Prostate gland (tissue), 2 donors: ENCODE measurements at regions not wholly inside any gene's neighbourhood (a gene's known extent, or its start where the extent isn't known, plus 50 kb on each side); places are given as distances from the start of the nearest gene placed in this dataset.

Experiments
- DNase-seq: peaks from one replicate; pipeline ENCODE4 v3.0.0-alpha.2; 2019; ENCODE audit warnings: low spot score
- H3K27ac ChIP-seq, 2 donors: fragments of 200-600 bp; sonication (generic); 2 replicates each; pipeline ENCODE4 v1.5.1; 2017 to 2019
- H3K27me3 ChIP-seq: fragments of 200-600 bp; sonication (generic); replicated peaks from 2 replicates; pipeline ENCODE4 v1.5.1; 2019; ENCODE audit not compliant: insufficient read depth
- H3K36me3 ChIP-seq, 2 donors: fragments of 200-600 bp; sonication (generic); 1 replicate in 1 of 2; 2 replicates in 1 of 2; pipeline versions ENCODE4 v1.5.1 to v1.8.1; 2017 to 2019
- H3K4me1 ChIP-seq: fragments of 200-600 bp; sonication (generic); replicated peaks from 2 replicates; pipeline ENCODE4 v1.5.1; 2019
- H3K4me3 ChIP-seq, 2 donors: fragments of 200-600 bp; sonication (generic); 2 replicates each; pipeline ENCODE4 v1.5.1; 2017 to 2019
- H3K9me3 ChIP-seq: fragments of 200-600 bp; sonication (generic); 2 replicates; pipeline ENCODE4 v1.5.1; 2017
- POLR2A ChIP-seq: fragments of 450-650 bp; IDR thresholded peaks from one replicate; pipeline ENCODE4 v1.6.1; 2016; ENCODE audit warnings: antibody characterized with exemption, mild to moderate bottlenecking
- POLR2AphosphoS5 ChIP-seq: sonication (generic); formaldehyde crosslinking; IDR thresholded peaks from one replicate; pipeline ENCODE4 v1.6.1; 2017; ENCODE audit warnings: antibody characterized with exemption
- WGBS: methylation state at CpG from one replicate; pipeline ENCODE4 v1.1.5; 2018; 5-methylcytosine and 5-hydroxymethylcytosine counted together
- intact Hi-C: fragments of 100-400 bp; cut with DNase I; formaldehyde crosslinking; loops from one replicate; pipeline ENCODE4 v1.14.2; 2022
- TF ChIP-seq, protein P1 (sequence below), 4 experiments: fragments of 200-600 bp in 2 of 4; fragments of 450-650 bp in 2 of 4; sonication (generic) in 2 of 4; IDR thresholded peaks; 1 replicate in 3 of 4; 2 replicates in 1 of 4; pipeline ENCODE4 v1.5.1; 2016 to 2019; ENCODE audit warnings: antibody characterized with exemption in 4 of 4, mild to moderate bottlenecking in 2 of 4, moderate library complexity in 2 of 4

GRCh38 chr2:198494931-198495330 is 690.5 kb downstream of the PLCL1 start:
- Histone ChIP-seq H3K9me3 (no peaks in the 10 kb centered on the region), H3K4me1 (no peaks in the 10 kb centered on the region), H3K4me3 (no peak overlapping the region), H3K27ac (no peak overlapping the region), H3K27me3 (no peaks in the 10 kb centered on the region), H3K36me3 (no peaks in the 10 kb centered on the region)
- intact Hi-C loops, result no loop called here
- 68% methylated on average over 1 of the region's 1 CpG for WGBS
- no peak for TF ChIP-seq POLR2AphosphoS5
- no peak for TF ChIP-seq POLR2A
- TF ChIP-seq, protein P1, sequence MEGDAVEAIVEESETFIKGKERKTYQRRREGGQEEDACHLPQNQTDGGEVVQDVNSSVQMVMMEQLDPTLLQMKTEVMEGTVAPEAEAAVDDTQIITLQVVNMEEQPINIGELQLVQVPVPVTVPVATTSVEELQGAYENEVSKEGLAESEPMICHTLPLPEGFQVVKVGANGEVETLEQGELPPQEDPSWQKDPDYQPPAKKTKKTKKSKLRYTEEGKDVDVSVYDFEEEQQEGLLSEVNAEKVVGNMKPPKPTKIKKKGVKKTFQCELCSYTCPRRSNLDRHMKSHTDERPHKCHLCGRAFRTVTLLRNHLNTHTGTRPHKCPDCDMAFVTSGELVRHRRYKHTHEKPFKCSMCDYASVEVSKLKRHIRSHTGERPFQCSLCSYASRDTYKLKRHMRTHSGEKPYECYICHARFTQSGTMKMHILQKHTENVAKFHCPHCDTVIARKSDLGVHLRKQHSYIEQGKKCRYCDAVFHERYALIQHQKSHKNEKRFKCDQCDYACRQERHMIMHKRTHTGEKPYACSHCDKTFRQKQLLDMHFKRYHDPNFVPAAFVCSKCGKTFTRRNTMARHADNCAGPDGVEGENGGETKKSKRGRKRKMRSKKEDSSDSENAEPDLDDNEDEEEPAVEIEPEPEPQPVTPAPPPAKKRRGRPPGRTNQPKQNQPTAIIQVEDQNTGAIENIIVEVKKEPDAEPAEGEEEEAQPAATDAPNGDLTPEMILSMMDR (IDR thresholded peaks at IDR 0.05), result no peak
- no peak for DNase-seq

GRCh38 chr2:198490748-198491147 is 686.4 kb downstream of the PLCL1 start:
- no peak for DNase-seq
- intact Hi-C loops, result no loop called here
- WGBS, result 60% methylated on average over 2 of the region's 2 CpGs
- TF ChIP-seq, protein P1 (IDR thresholded peaks at IDR 0.05), result no peak
- TF ChIP-seq POLR2AphosphoS5 (no peak), POLR2A (no peak)
- Histone ChIP-seq H3K9me3 (no peaks in the 10 kb centered on the region), H3K27ac (no peak overlapping the region), H3K4me3 (no peak overlapping the region), H3K4me1 (no peaks in the 10 kb centered on the region), H3K36me3 (no peaks in the 10 kb centered on the region), H3K27me3 (no peaks in the 10 kb centered on the region)

GRCh38 chr2:198488964-198489363 is 684.6 kb downstream of the PLCL1 start:
- TF ChIP-seq, protein P1 (IDR thresholded peaks at IDR 0.05), result no peak
- no peak for TF ChIP-seq POLR2A
- no peak for TF ChIP-seq POLR2AphosphoS5

GRCh38 chr2:198483051-198483450 is 678.7 kb downstream of the PLCL1 start:
- intact Hi-C loops, result no loop called here
- TF ChIP-seq POLR2A (no peak), POLR2AphosphoS5 (no peak)
- TF ChIP-seq, protein P1 (IDR thresholded peaks at IDR 0.05), result no peak
- 73% methylated on average over 2 of the region's 2 CpGs for WGBS
- H3K4me1 ChIP-seq, result no peaks in the 10 kb centered on the region
- DNase-seq, result no peak
- H3K4me3 ChIP-seq, result no peak overlapping the region
- H3K27me3 ChIP-seq, result no peaks in the 10 kb centered on the region
- H3K36me3 ChIP-seq, result no peaks in the 10 kb centered on the region
- no peak overlapping the region for H3K27ac ChIP-seq
- no peaks in the 10 kb centered on the region for H3K9me3 ChIP-seq

More at GRCh38 chr2:198488964-198489363, 684.6 kb downstream of the PLCL1 start:
- Histone ChIP-seq H3K4me1 (no peaks in the 10 kb centered on the region), H3K9me3 (no peaks in the 10 kb centered on the region), H3K27me3 (no peaks in the 10 kb centered on the region), H3K4me3 (no peak overlapping the region), H3K27ac (no peak overlapping the region), H3K36me3 (no peaks in the 10 kb centered on the region)
- intact Hi-C loops, result no loop called here
- DNase-seq, result no peak

GRCh38 chr2:198479065-198479464 is 674.7 kb downstream of the PLCL1 start:
- no peak for DNase-seq
- 48% methylated on average over 2 of the region's 2 CpGs for WGBS
- no peak for TF ChIP-seq POLR2A
- TF ChIP-seq, protein P1 (IDR thresholded peaks at IDR 0.05), result no peak
- no peak for TF ChIP-seq POLR2AphosphoS5
- no peak overlapping the region for H3K27ac ChIP-seq
- intact Hi-C loops, result no loop called here
- no peaks in the 10 kb centered on the region for H3K27me3 ChIP-seq
- H3K9me3 ChIP-seq, result no peaks in the 10 kb centered on the region
- no peak overlapping the region for H3K4me3 ChIP-seq
- no peaks in the 10 kb centered on the region for H3K36me3 ChIP-seq
- no peaks in the 10 kb centered on the region for H3K4me1 ChIP-seq
